GM12864 (cell line): ENCODE measurements at regions not wholly inside any gene's neighbourhood (a gene's known extent, or its start where the extent isn't known, plus 50 kb on each side); places are given as distances from the start of the nearest gene placed in this dataset.

Experiments used
- DNase-seq: peaks from one replicate; pipeline ENCODE4 v3.0.0-alpha.2; 2011; ENCODE audit warnings: low read depth
- H3K4me3 ChIP-seq: 2 replicates; pipeline ENCODE4 v1.5.1; 2011; ENCODE audit warnings: mild to moderate bottlenecking, low read depth, low read length, control low read depth
- TF ChIP-seq, protein P1 (sequence below): IDR thresholded peaks from 2 replicates; pipeline ENCODE4 v1.5.1; 2011; ENCODE audit warnings: low read depth, mild to moderate bottlenecking, moderate library complexity, low read length, control low read depth, inconsistent platforms; ENCODE audit errors: missing control alignments

- no peak overlapping the region for H3K4me3 ChIP-seq
- TF ChIP-seq, protein P1, sequence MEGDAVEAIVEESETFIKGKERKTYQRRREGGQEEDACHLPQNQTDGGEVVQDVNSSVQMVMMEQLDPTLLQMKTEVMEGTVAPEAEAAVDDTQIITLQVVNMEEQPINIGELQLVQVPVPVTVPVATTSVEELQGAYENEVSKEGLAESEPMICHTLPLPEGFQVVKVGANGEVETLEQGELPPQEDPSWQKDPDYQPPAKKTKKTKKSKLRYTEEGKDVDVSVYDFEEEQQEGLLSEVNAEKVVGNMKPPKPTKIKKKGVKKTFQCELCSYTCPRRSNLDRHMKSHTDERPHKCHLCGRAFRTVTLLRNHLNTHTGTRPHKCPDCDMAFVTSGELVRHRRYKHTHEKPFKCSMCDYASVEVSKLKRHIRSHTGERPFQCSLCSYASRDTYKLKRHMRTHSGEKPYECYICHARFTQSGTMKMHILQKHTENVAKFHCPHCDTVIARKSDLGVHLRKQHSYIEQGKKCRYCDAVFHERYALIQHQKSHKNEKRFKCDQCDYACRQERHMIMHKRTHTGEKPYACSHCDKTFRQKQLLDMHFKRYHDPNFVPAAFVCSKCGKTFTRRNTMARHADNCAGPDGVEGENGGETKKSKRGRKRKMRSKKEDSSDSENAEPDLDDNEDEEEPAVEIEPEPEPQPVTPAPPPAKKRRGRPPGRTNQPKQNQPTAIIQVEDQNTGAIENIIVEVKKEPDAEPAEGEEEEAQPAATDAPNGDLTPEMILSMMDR = no peak
- DNase-seq = no peak
These were observed 83.5 kb upstream of the WNT7B start for GRCh38 chr22:46060292-46061123.

GRCh38 chr22:46061124-46061500 is 84.2 kb upstream of the WNT7B start:
- DNase-seq = no peak
- no peak overlapping the region for H3K4me3 ChIP-seq

GRCh38 chr22:46061501-46062231 is 84.7 kb upstream of the WNT7B start:
- TF ChIP-seq, protein P1 = no peak
- H3K4me3 ChIP-seq = no peak overlapping the region
- no peak for DNase-seq

More at GRCh38 chr22:46061124-46061500, 84.2 kb upstream of the WNT7B start:
- TF ChIP-seq, protein P1 = no peak

DNA sequence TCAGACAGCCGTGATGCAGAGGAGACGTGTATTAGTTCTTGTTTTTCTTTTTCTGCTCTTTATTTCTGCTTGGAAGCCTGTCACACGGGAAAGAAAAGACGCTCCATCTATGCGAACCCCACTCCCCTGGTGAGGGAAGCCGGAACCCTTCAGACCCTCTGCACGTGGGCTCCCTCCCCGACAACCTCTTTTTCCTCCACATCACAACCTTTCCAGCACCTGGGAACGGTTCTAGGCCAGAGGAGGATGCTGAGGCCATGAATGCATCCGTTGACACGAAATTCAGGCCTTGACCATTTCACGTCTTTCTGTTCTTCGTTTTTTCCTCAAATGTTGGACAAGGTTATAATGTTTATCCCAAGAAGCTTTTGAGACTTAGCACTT is 85.3 kb upstream of the WNT7B start:
- no peak for DNase-seq
- TF ChIP-seq, protein P1 = no peak
- no peak overlapping the region for H3K4me3 ChIP-seq

- H3K4me3 ChIP-seq = no peak overlapping the region
- DNase-seq = no peak
- TF ChIP-seq, protein P1 = no peak
These were observed 86.1 kb upstream of the WNT7B start for GRCh38 chr22:46062971-46063631.

DNA sequence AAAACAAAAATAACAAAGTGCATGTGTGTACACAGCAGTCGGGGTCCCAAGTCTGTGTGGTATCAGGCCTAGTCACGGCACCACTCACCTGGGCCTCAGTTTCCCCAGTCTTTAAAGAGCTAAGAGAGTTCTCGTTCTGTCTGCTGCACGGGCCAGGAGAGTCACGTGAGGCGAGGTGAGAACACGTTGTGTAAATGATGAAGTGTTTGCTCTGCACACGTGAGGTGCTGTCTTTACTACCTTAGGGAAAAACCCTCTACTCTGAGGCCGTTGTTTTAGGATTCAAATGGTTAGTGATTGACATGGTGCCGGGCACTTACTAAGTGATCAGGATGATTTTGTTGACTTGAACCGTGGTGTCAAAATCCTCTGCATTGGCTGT is 86.5 kb upstream of the PPARA start:
- no peak overlapping the region for H3K4me3 ChIP-seq
- TF ChIP-seq, protein P1 = no peak

More for the DNA sequence above, 86.5 kb upstream of the PPARA start:
- DNase-seq = no peak
